Activated T-helper 1 cell treated with anti-CD3 and anti-CD28 coated beads, Interleukin-12 subunit alpha, Interleukin-12 subunit beta, Interleukin-2, Interleukin-4 antibody, amounts not matched to agents 30 ng/mL and 10 ng/mL and 1 ng/mL, durations not matched to agents 14 hours and 24 hours and 36 hours (primary cell): ENCODE measurements at regions not wholly inside any gene's neighbourhood (a gene's known extent, or its start where the extent isn't known, plus 50 kb on each side); places are given as distances from the start of the nearest gene placed in this dataset.

Experiments
- DNase-seq: peaks from one replicate; pipeline ENCODE4 v3.0.0; 2021; ENCODE audit warnings: low spot score
- H3K27ac Mint-ChIP-seq: one replicate; pipeline ENCODE4 v1.8.0; 2021; ENCODE audit warnings: mild to moderate bottlenecking, mixed read lengths
- H3K27me3 Mint-ChIP-seq: one replicate; pipeline ENCODE4 v1.8.0; 2022; ENCODE audit warnings: mild to moderate bottlenecking, moderate library complexity, mixed read lengths; ENCODE audit not compliant: insufficient read depth
- H3K36me3 Mint-ChIP-seq: one replicate; pipeline ENCODE4 v1.8.0; 2021; ENCODE audit warnings: low read depth, mixed read lengths
- H3K4me1 Mint-ChIP-seq: one replicate; pipeline ENCODE4 v1.8.0; 2021; ENCODE audit warnings: low read depth, mixed read lengths
- H3K4me3 Mint-ChIP-seq: one replicate; pipeline ENCODE4 v1.8.0; 2021; ENCODE audit warnings: mild to moderate bottlenecking, moderate library complexity, mixed read lengths
- H3K9me3 Mint-ChIP-seq: one replicate; pipeline ENCODE4 v1.8.0; 2021; ENCODE audit warnings: mixed read lengths
- intact Hi-C: fragments of 100-400 bp; cut with micrococcal nuclease; formaldehyde crosslinking; loops from one replicate; pipeline ENCODE4 v1.15.1; 2024

DNA sequence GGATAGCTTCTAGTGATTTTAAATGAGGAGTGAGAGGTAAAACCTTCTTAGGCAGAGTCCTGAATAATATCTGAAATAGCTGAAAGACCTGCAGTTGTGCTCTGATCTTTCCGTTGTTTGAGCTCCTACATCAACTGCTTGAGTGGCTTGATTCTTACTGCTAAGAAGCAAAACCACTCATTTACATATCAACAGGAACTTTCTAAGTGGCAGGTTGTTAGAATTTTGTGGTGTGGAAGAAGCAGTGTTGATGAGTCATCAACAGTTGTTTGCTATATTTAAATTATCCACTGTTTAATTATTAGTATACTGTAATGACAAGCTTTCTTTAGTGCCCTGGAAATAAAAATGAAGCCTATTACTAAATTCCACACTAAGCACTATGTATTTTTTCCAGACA is 689.5 kb downstream of the DNAJB9 start:
- no peaks in the 10 kb centered on the region for H3K36me3 Mint-ChIP-seq
- intact Hi-C loops, result no loop called here
- no peak overlapping the region for H3K27ac Mint-ChIP-seq
- DNase-seq, result no peak
- H3K9me3 Mint-ChIP-seq, result peaks cover 4% of the 10 kb centered on the region
- H3K27me3 Mint-ChIP-seq, result no peaks in the 10 kb centered on the region
- H3K4me1 Mint-ChIP-seq, result no peaks in the 10 kb centered on the region
- no peak overlapping the region for H3K4me3 Mint-ChIP-seq

DNA sequence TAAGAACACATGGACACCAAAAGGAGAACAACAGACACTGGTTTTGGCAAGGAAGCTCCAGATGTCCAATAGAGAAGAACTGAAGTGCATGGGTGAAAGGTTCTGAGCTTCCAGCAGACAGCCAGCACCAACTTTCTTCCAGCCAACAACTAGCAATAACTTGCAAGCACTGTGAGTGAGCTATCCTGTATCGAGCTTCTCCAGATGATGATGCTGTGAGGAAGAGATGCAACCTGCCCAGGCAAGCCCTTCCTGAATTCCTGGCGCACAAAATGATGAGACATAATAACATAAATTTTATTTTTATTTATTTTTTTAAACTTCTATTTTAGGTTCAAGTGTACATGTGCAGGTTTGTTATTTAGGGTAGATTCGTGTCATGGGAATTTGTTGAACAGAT is 692.1 kb downstream of the DNAJB9 start:
- intact Hi-C loops, result no loop called here
- no peak for DNase-seq
- Mint-ChIP-seq H3K27me3 (no peaks in the 10 kb centered on the region), H3K4me3 (no peak overlapping the region), H3K27ac (no peak overlapping the region), H3K36me3 (no peaks in the 10 kb centered on the region), H3K9me3 (peaks cover 4% of the 10 kb centered on the region), H3K4me1 (no peaks in the 10 kb centered on the region)

DNA sequence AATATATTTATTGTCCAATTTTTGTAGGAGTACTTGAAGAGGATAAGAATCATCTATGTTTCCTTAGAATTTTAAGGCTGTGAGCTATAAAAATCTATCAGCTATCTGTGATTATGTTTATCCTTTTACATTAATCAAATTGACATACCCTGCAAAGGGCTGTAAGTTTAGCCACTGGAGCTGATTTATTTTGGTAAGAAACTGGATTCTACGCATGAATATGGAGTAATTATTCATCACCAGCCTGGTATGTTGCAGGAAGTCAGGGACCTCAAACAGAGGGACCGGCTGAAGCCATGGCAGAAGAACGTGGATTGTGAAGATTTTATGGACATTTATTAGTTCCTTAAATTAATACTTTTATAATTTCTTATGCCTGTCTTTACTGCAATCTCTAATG is 696.9 kb downstream of the DNAJB9 start:
- Mint-ChIP-seq H3K4me1 (no peaks in the 10 kb centered on the region), H3K27ac (no peak overlapping the region), H3K9me3 (peaks cover 6% of the 10 kb centered on the region), H3K4me3 (no peak overlapping the region), H3K36me3 (no peaks in the 10 kb centered on the region), H3K27me3 (no peaks in the 10 kb centered on the region)
- intact Hi-C loops, result no loop called here
- no peak for DNase-seq

GRCh38 chr7:109276348-109276747 is 706.7 kb downstream of the DNAJB9 start:
- Mint-ChIP-seq H3K4me3 (no peak overlapping the region), H3K27me3 (no peaks in the 10 kb centered on the region), H3K9me3 (no peaks in the 10 kb centered on the region), H3K4me1 (no peaks in the 10 kb centered on the region), H3K27ac (no peak overlapping the region), H3K36me3 (no peaks in the 10 kb centered on the region)
- DNase-seq, result no peak
- intact Hi-C loops, result no loop called here

DNA sequence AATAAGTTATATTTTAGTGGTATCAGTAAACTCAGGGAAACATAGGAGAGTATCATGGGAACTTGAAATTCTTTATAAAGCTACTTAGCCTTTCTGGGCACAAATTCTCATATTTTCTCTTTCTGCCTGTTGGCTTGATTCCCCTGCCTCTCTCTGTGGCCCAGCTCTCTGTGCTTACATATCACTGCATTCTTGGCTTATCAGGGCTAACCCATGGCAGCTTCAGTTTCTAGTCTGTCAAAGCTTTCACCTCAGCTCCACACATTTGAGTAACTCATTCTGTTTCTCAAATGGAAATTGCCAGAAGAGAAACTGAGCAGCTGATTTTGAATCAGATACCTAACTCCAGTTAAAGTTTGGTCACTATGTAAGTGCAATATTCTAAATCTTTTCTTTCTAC is 713.1 kb downstream of the DNAJB9 start:
- intact Hi-C loops, result no loop called here
- H3K4me3 Mint-ChIP-seq, result no peak overlapping the region
- no peak for DNase-seq
- H3K27me3 Mint-ChIP-seq, result no peaks in the 10 kb centered on the region
- H3K4me1 Mint-ChIP-seq, result no peaks in the 10 kb centered on the region
- no peak overlapping the region for H3K27ac Mint-ChIP-seq
- no peaks in the 10 kb centered on the region for H3K36me3 Mint-ChIP-seq
- H3K9me3 Mint-ChIP-seq, result peaks cover 4% of the 10 kb centered on the region

DNA sequence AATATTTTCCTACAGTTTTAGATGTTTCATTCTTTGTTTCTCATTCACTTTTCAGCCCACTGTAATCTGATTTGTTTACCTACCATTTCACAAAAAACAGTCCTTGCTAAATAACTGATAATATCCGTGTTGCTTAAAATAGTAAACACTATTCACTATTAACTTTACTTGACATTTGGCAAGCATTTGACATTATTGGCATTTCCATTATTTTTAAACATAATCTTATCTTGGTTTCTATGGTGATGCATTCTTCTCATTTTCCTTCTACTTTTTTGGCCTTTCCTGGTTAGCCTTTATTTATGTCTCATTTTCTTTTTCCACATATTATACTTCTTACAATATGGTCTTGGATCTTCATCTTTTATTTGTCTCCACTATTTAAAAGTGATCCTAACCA is 715.3 kb downstream of the DNAJB9 start:
- Mint-ChIP-seq H3K4me1 (no peaks in the 10 kb centered on the region), H3K9me3 (peaks cover 9% of the 10 kb centered on the region), H3K36me3 (no peaks in the 10 kb centered on the region), H3K27me3 (no peaks in the 10 kb centered on the region), H3K27ac (no peak overlapping the region), H3K4me3 (no peak overlapping the region)
- DNase-seq, result no peak
- intact Hi-C loops, result no loop called here

DNA sequence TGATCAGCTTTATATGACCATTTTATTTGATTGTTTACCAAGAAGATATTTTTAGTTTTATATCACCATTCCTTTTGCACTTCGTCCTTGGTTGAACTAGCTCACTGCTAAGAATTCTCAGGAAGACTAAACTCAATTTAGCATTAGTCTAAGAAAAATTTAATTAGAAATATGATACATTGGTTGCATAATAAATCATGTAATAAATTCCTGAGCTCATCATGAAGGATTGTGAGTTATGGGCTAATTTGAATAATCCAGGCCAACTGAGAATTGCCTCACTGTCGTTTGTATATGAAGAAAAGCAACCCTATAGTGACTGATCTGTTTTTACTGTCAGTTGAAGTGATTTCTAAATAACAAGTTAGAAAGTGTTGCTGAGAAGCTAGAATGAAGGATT is 725.5 kb downstream of the DNAJB9 start:
- intact Hi-C loops, result no loop called here
- H3K27me3 Mint-ChIP-seq, result no peaks in the 10 kb centered on the region
- H3K4me1 Mint-ChIP-seq, result no peaks in the 10 kb centered on the region
- H3K9me3 Mint-ChIP-seq, result peaks cover 9% of the 10 kb centered on the region
- DNase-seq, result no peak
- no peak overlapping the region for H3K4me3 Mint-ChIP-seq
- no peaks in the 10 kb centered on the region for H3K36me3 Mint-ChIP-seq
- H3K27ac Mint-ChIP-seq, result no peak overlapping the region

DNA sequence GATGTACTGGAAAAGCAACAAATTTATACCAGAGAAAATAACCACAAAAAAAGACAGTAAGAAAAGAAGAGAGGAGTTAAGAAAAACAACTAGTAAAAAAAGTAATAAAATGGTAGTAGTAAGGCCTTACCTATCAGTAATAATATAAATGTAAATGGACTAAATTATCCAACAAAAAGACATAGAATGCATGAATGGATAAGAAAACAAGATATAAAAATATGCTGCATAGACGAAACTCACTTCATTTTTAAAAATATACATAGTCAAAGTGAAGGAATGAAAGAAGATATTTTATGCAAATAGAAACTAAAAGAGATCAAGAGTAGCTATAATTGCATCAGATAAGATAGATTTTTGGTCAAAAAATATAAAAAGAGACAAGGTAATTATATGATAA is 739.1 kb downstream of the DNAJB9 start:
- no peaks in the 10 kb centered on the region for H3K27me3 Mint-ChIP-seq
- no peak overlapping the region for H3K27ac Mint-ChIP-seq
- no peak overlapping the region for H3K4me3 Mint-ChIP-seq
- DNase-seq, result no peak
- no peaks in the 10 kb centered on the region for H3K9me3 Mint-ChIP-seq
- no peaks in the 10 kb centered on the region for H3K36me3 Mint-ChIP-seq
- intact Hi-C loops, result no loop called here
- H3K4me1 Mint-ChIP-seq, result no peaks in the 10 kb centered on the region

DNA sequence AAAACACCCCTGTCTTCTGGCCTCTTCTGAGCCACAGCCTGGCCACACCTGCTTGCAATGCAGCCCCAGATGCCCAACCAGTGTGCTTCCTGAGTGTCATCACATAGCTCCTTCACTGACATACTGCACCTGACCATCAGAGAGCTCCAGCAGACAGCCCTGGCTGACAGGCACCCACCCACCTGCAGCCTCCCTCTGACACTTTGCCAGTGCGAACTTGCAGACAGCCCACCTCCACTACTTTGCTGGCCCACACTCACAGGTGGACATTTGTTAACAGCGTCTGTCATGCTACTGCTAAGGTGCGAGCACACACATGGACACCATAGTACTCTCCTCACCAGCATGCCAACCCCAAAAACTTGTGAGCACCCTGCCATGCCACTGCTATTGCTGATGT is 740.1 kb downstream of the DNAJB9 start:
- Mint-ChIP-seq H3K4me1 (no peaks in the 10 kb centered on the region), H3K36me3 (no peaks in the 10 kb centered on the region), H3K9me3 (no peaks in the 10 kb centered on the region), H3K27me3 (no peaks in the 10 kb centered on the region), H3K4me3 (no peak overlapping the region), H3K27ac (no peak overlapping the region)
- DNase-seq, result no peak
- intact Hi-C loops, result no loop called here

DNA sequence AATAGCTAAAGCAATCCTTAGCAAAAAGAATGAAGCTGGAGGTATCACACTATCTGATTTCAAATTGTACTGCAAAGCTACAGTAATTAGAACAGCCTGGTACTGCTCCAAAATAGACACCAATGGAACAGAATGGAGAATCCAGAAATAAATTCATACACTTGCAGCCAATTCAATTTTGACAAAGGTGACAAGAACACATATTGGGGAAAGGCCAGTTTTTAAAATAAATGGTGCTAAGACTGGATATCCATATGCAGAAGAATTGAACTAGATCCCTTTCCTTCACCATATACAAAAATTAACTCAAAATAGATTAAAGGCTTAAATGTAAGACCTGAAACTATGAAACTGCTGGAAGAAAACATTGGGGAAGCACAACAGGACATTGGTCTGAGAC is 748.5 kb downstream of the DNAJB9 start:
- Mint-ChIP-seq H3K27ac (no peak overlapping the region), H3K27me3 (no peaks in the 10 kb centered on the region), H3K36me3 (no peaks in the 10 kb centered on the region), H3K9me3 (peaks cover 5% of the 10 kb centered on the region), H3K4me1 (no peaks in the 10 kb centered on the region), H3K4me3 (no peak overlapping the region)
- intact Hi-C loops, result no loop called here
- DNase-seq, result no peak

GRCh38 chr7:109322833-109323232 is 753.2 kb downstream of the DNAJB9 start:
- no peaks in the 10 kb centered on the region for H3K27me3 Mint-ChIP-seq
- H3K9me3 Mint-ChIP-seq, result peaks cover 5% of the 10 kb centered on the region
- no peaks in the 10 kb centered on the region for H3K36me3 Mint-ChIP-seq
- H3K27ac Mint-ChIP-seq, result no peak overlapping the region
- H3K4me1 Mint-ChIP-seq, result no peaks in the 10 kb centered on the region
- no peak for DNase-seq
- no peak overlapping the region for H3K4me3 Mint-ChIP-seq
- intact Hi-C loops, result no loop called here

GRCh38 chr7:109331423-109331822 is 761.7 kb downstream of the DNAJB9 start:
- intact Hi-C loops, result no loop called here
- no peaks in the 10 kb centered on the region for H3K4me1 Mint-ChIP-seq
- H3K4me3 Mint-ChIP-seq, result no peak overlapping the region
- DNase-seq, result no peak
- no peak overlapping the region for H3K27ac Mint-ChIP-seq
- no peaks in the 10 kb centered on the region for H3K36me3 Mint-ChIP-seq
- peaks cover 7% of the 10 kb centered on the region for H3K9me3 Mint-ChIP-seq
- no peaks in the 10 kb centered on the region for H3K27me3 Mint-ChIP-seq

GRCh38 chr7:109335951-109336350 is 766.3 kb downstream of the DNAJB9 start:
- H3K36me3 Mint-ChIP-seq, result no peaks in the 10 kb centered on the region
- H3K4me1 Mint-ChIP-seq, result no peaks in the 10 kb centered on the region
- H3K4me3 Mint-ChIP-seq, result no peak overlapping the region
- intact Hi-C loops, result no loop called here
- no peaks in the 10 kb centered on the region for H3K27me3 Mint-ChIP-seq
- no peak for DNase-seq
- H3K9me3 Mint-ChIP-seq, result no peaks in the 10 kb centered on the region
- no peak overlapping the region for H3K27ac Mint-ChIP-seq

DNA sequence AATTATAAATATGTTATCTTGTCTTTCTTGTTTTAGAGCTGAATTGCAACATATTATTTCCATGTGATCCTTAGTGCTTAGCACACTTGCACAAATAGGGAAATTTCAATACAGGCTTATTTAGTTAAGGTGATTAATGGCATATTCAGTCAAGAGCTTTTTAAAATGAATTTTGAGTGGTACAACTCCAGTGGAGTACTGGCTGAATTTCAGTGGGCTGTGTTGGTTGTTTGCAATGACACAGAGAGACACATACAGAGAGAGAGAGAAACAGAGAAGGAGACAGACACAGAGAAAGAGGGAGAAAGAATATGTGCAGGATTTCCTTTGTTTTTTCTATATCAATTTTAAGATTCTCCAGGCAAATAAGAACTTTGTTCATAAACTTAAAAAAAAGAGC is 766.9 kb downstream of the DNAJB9 start:
- Mint-ChIP-seq H3K4me1 (no peaks in the 10 kb centered on the region), H3K27ac (no peak overlapping the region), H3K27me3 (no peaks in the 10 kb centered on the region), H3K36me3 (no peaks in the 10 kb centered on the region), H3K4me3 (no peak overlapping the region), H3K9me3 (no peaks in the 10 kb centered on the region)
- no peak for DNase-seq
- intact Hi-C loops, result no loop called here
